ENCODE measurements at regions not wholly inside any gene's neighbourhood (a gene's known extent, or its start where the extent isn't known, plus 50 kb on each side); places are given as distances from the start of the nearest gene placed in this dataset.

DNA sequence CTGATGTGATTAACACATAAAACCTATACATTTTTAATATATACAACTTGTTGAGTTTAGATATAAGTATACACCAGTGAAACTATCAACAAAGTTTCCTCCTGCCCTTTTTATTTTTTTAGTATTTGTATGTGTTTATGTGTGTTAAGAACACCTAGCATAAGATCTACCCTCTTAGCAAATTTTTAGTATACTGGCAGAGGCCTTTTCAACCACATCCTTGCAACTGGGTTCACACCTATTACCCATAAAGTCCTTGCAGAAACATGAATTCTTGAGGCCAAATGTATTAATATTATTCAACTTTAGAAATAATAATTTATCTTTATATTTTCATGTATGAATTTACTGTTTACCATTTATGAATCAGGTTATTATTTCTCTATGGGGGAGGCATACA is 119.7 kb upstream of the CRIM1 start:
- TF ChIP-seq, protein P1, sequence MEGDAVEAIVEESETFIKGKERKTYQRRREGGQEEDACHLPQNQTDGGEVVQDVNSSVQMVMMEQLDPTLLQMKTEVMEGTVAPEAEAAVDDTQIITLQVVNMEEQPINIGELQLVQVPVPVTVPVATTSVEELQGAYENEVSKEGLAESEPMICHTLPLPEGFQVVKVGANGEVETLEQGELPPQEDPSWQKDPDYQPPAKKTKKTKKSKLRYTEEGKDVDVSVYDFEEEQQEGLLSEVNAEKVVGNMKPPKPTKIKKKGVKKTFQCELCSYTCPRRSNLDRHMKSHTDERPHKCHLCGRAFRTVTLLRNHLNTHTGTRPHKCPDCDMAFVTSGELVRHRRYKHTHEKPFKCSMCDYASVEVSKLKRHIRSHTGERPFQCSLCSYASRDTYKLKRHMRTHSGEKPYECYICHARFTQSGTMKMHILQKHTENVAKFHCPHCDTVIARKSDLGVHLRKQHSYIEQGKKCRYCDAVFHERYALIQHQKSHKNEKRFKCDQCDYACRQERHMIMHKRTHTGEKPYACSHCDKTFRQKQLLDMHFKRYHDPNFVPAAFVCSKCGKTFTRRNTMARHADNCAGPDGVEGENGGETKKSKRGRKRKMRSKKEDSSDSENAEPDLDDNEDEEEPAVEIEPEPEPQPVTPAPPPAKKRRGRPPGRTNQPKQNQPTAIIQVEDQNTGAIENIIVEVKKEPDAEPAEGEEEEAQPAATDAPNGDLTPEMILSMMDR (IDR thresholded peaks at IDR 0.05; ENCODE audit: insufficient read depth, low read depth, low read length, missing control alignments): no peak

DNA sequence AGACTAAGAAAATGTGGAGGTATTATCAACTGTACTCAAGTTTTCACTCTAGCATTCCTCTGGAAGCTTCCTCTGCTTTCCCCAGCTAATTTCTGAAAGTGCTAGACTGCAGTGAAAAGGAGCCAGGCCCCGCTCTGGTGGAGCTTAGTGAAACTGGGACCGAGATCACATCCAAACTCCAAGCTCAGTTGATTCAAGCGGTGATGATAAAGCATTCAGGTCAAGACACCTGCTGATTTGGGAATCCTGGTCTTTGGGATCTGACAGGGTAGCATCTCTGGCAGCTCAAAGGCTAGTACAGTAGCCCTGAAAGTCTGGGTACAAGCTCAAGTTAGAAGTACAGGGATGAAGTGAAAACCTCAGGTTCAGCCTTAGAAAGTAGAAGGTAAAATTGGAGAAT is 120.2 kb upstream of the CRIM1 start:
- H3K4me3 ChIP-seq (ENCODE audit: low read depth, low read length): no peak overlapping the region
- TF ChIP-seq, protein P1 (IDR thresholded peaks at IDR 0.05; ENCODE audit: insufficient read depth, low read depth, low read length, missing control alignments): no peak
- no peak for DNase-seq (ENCODE audit: low read depth)

More for the DNA sequence above, 119.7 kb upstream of the CRIM1 start:
- DNase-seq (ENCODE audit: low read depth): no peak
- H3K4me3 ChIP-seq (ENCODE audit: low read depth, low read length): no peak overlapping the region

DNA sequence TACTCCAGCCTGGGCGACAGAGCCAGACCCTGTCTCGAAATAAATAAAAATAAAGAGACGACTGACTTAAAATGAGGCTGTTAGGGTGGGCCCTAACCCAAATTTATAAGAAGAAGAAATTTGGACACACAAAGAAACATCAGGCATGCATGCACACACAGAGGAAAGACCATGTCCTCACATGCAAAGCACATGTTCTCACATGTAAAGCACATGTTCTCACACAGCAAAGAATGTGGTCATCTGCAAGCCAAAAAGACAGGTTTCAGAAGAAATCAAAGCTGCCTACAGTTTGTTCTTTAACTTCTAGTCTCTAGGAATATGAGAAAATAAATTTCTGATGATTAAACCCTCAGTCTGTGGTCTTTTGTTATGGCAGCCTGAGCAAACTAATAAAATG is 132.3 kb upstream of the CRIM1 start:
- no peak for DNase-seq (ENCODE audit: low read depth)
- H3K4me3 ChIP-seq (ENCODE audit: low read depth, low read length): no peak overlapping the region
- TF ChIP-seq, protein P1 (IDR thresholded peaks at IDR 0.05; ENCODE audit: insufficient read depth, low read depth, low read length, missing control alignments): no peak

DNA sequence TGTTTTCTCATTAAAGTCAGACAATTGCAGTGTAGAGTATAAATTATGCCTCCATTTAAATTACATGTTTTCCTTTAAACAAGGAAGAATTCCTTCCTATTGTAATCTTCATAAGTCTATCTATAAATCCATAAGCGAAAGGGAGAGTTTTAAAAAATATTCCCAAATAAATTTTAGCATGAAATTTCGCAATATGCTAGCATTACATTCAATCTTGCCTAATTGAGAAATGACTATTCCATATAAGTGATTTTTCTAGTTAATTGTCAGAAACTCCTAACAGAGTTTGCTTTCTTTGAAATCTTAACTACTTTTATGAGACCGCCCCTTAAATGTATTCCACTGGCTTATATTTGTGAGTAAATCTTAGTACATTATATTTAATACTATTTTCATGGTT is 133.1 kb upstream of the CRIM1 start:
- TF ChIP-seq, protein P1 (IDR thresholded peaks at IDR 0.05; ENCODE audit: insufficient read depth, low read depth, low read length, missing control alignments): no peak
- DNase-seq (ENCODE audit: low read depth): no peak
- H3K4me3 ChIP-seq (ENCODE audit: low read depth, low read length): no peak overlapping the region

DNA sequence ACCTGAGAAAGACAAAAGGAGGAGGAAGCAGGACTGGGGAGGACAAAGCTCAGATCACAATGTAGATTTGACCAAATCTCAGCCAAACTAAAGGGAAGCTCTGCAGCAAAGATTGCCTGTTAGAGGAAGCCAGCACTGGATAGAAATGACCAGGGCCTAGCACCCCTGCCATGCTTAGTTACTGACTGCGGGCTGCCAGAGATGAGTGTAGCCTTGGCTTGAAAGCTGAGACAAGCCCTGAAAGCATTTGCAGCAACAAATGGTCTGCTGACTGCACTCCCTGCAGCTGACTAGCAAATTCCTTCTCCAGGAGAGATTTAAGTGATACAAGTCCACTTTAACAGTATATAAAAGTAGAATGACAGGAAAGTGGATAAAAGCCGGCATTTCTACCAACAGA is 140.9 kb upstream of the CRIM1 start:
- TF ChIP-seq, protein P1 (IDR thresholded peaks at IDR 0.05; ENCODE audit: insufficient read depth, low read depth, low read length, missing control alignments): no peak
- no peak for DNase-seq (ENCODE audit: low read depth)
- H3K4me3 ChIP-seq (ENCODE audit: low read depth, low read length): no peak overlapping the region

DNA sequence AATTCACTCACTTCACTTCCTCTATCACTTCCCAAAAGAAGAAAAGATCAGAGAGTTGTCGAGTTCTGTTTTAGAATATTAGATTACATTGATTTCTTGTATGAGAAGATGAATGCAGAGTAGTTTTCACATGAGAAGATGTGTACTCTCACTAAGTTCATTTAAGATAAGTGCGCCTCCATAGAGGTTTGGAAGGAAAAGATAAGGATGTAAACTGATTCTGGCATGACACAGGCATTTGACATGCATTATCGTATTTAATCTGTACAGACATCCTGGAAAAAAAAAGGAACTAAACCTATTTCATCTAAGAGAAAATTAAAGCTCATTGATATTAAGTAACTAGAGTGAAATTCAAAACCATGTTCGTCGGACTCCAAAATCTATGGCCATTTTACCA is 152.2 kb upstream of the CRIM1 start:
- no peak for DNase-seq (ENCODE audit: low read depth)
- TF ChIP-seq, protein P1 (IDR thresholded peaks at IDR 0.05; ENCODE audit: insufficient read depth, low read depth, low read length, missing control alignments): no peak
- no peak overlapping the region for H3K4me3 ChIP-seq (ENCODE audit: low read depth, low read length)

DNA sequence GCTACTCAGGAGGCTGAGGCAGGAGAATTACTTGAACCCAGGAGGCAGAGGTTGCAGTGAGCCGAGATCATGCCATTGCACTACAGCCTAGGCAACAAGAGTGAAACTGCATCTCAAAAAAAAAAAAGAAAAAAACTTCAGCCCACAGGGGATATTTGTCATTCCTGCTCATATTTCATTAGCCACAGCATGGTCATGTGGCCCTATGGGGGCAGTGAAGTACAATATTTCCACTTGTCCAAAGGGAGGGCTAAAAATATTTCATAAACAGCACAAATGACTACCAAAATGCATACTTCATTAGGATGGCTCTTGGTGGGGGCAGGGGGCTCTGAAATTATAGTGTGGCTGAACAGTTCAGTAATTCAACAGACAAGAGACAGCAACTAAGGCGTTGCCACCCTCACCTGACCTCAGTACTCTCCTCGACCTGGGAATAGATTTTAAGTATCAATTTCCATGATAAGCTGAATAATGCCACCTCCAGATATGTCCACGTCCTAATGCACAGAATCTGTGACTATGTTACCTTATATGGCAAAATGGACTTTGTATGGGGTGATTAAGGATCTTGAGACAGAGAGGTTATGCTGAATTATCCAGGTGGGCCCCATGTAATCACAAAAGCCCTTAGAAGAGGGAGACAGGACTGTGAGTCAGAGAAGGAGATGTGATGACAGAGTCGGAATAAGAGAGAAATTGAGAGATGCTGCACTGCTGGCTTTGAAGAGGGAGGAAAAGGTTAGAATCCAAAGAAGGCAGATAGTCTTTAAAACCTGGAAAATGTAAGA is 158.2 kb upstream of the CRIM1 start:
- TF ChIP-seq, protein P1 (IDR thresholded peaks at IDR 0.05; ENCODE audit: insufficient read depth, low read depth, low read length, missing control alignments): no peak
- H3K4me3 ChIP-seq (ENCODE audit: low read depth, low read length): no peak overlapping the region
- no peak for DNase-seq (ENCODE audit: low read depth)

All from GM12865 (cell line).